ENCODE measurements at regions not wholly inside any gene's neighbourhood (a gene's known extent, or its start where the extent isn't known, plus 50 kb on each side); places are given as distances from the start of the nearest gene placed in this dataset.
A peak's percentile ranks its signal among the peaks of the same experiment; 100 is the strongest.
"Not testable (repeated sequence)": the region's sequence is repeated elsewhere in the genome, so short reads cannot be mapped to it uniquely, and the experiment has no call there.

- DNase-seq (ENCODE audit: low read depth) = no peak
Observed at GRCh38 chr6:72533606-72534005, 88.3 kb upstream of the KCNQ5 start.

GRCh38 chr6:72534236-72534635 is 87.6 kb upstream of the KCNQ5 start:
- no peak for DNase-seq (ENCODE audit: low read depth)

GRCh38 chr6:72535124-72535523 is 86.7 kb upstream of the KCNQ5 start:
- DNase-seq (ENCODE audit: low read depth) = no peak

GRCh38 chr6:72547020-72547419 is 74.8 kb upstream of the KCNQ5 start:
- DNase-seq (ENCODE audit: low read depth) = no peak

- DNase-seq (ENCODE audit: low read depth) = no peak
Observed at GRCh38 chr6:72551470-72551869, 70.4 kb upstream of the KCNQ5 start.

- no peak for DNase-seq (ENCODE audit: low read depth)
Observed at GRCh38 chr6:72552938-72553337, 68.9 kb upstream of the KCNQ5 start.

GRCh38 chr6:72553531-72554511 is 68.0 kb upstream of the KCNQ5 start:
- DNase-seq (ENCODE audit: low read depth) = peak; percentile 36

- DNase-seq (ENCODE audit: low read depth) = no peak
Observed at GRCh38 chr6:72554761-72555221, 67.1 kb upstream of the KCNQ5 start.

- no peak for DNase-seq (ENCODE audit: low read depth)
Observed at GRCh38 chr6:72559067-72559466, 62.8 kb upstream of the KCNQ5 start.

GRCh38 chr6:72559555-72559954 is 62.3 kb upstream of the KCNQ5 start:
- DNase-seq (ENCODE audit: low read depth) = no peak

GRCh38 chr6:72560721-72561593 is 60.9 kb upstream of the KCNQ5 start:
- DNase-seq (ENCODE audit: low read depth) = no peak

- DNase-seq (ENCODE audit: low read depth) = no peak
Observed at GRCh38 chr6:72561629-72562028, 60.2 kb upstream of the KCNQ5 start.

- DNase-seq (ENCODE audit: low read depth) = no peak
Observed at GRCh38 chr6:72564231-72564630, 57.6 kb upstream of the KCNQ5 start.

- not testable (repeated sequence) for DNase-seq (ENCODE audit: low read depth)
Observed at GRCh38 chr6:72571993-72572392, 49.9 kb upstream of the KCNQ5 start.

Data from renal cortical epithelial cell (primary cell).